IPS-NIHi7 (cell line): ENCODE measurements at regions not wholly inside any gene's neighbourhood (a gene's known extent, or its start where the extent isn't known, plus 50 kb on each side); places are given as distances from the start of the nearest gene placed in this dataset.
A peak's percentile ranks its signal among the peaks of the same experiment; 100 is the strongest.
"Not testable (repeated sequence)": the region's sequence is repeated elsewhere in the genome, so short reads cannot be mapped to it uniquely, and the experiment has no call there.

Experiments
- DNase-seq: peaks from one replicate; pipeline ENCODE4 v3.0.0; 2012; ENCODE audit warnings: mixed read lengths; ENCODE audit errors: extremely low spot score

DNA sequence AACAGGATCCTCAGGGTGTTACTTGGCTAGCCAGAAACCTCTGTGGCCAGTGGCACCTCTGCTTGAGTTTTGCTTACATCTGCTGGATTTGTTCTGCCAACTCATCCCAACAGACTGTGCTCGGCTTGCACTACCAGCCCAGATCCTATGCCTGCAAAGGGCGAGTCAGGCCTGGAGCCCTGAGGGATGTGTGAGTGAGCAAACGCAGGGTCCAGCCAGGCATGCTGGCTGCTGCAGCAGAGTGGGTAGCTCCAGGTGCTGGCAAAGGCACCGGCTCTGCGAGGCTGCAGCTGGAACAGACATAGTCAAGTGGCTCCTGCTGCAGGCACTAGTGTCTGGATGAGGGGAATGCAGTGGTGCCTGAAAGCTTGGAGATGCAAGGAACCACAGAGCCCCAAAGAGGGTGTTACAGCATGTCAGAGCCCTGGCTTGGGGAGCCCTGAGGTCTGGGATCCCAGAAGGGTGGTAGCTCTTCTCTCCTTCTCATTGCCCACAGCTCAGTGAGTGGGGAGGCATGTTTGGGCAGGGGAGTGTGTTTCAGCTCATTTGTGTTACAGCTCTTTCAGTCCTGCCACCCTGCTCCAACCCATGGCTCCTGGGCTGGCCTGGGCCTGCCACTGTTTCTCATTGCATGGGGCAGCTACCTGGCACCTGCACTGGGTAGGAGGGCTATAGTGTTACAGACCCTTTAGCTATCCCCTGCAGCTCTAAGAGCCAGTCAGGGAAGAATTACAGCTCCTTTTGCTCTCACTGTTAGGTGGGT, 332.6 kb downstream of the TAF11L14 start:
- no peak for DNase-seq

DNA sequence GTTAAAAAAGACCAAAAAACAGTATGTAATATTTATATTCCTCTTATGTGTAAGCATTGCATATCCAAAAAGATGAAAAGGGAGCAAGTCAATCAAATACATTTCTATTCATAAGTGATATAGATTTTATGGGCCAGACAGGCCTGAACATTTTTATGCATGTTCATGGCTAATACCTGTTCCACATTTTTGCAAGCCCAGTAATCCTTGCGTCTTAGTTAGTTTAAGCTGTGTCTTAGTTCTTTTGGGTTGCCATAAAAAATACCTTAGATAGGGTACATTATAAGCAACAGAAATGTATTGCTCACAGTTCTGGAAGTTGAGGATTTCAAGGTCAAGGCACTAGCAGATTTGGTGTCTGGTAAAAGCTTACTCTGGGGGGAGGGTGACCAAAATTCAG, 342.1 kb downstream of the TAF11L14 start:
- DNase-seq = no peak

DNA sequence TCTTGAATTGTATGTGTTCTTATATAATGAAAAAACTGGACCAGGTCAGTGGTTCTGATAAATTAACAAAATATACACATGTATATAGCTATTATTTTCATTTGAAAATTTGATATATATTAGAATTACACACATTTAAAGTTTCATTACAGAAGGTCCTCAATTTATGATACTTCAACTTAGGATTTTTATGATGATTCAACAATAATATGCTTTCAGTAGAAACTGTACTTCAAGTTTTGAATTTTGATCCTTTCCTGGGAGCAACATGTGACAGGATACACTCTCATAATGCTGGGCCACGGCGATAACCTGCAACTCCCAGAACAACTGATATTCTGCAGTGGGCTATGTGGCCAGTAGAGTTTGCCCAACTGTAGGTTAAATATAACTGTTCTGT, 344.7 kb downstream of the TAF11L14 start:
- DNase-seq = no peak

DNA sequence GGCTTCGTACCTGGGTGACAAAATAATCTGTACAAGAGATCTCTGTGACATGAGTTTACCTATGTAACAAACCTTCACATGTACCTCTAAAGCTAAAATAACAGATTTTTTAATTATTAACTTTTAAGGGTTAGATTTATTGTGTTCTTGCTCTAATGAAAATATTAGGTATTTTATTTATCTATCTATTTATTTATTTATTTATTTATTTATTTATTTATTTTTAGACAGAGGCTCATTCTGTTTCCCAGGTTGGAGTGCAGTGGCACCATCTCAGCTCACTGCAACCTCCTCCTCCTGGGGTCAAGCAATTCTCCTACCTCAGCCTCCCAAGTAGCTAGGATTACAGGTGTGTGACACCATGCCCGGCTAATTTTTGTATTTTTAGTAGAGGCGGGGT, 348.4 kb downstream of the TAF11L14 start:
- DNase-seq = not testable (repeated sequence)

DNA sequence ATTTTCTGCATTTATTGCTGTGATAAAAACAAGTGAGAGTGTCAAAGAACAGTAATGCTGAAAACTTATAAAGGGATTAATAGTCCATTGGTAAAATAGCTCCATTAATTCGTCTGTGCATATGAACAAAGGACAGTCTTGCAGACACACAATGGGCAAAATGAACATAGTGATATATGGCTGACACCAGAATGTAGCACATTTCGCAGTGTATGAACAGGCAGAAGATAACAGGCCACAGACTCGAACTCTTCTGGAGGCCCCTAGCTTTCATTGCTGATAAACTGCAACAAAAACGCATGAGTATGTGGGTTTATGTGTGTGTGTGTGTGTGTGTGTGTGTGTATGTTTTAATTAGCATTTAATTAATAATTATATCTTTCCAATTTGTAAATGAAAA, 354.8 kb downstream of the TAF11L14 start:
- DNase-seq = no peak

DNA sequence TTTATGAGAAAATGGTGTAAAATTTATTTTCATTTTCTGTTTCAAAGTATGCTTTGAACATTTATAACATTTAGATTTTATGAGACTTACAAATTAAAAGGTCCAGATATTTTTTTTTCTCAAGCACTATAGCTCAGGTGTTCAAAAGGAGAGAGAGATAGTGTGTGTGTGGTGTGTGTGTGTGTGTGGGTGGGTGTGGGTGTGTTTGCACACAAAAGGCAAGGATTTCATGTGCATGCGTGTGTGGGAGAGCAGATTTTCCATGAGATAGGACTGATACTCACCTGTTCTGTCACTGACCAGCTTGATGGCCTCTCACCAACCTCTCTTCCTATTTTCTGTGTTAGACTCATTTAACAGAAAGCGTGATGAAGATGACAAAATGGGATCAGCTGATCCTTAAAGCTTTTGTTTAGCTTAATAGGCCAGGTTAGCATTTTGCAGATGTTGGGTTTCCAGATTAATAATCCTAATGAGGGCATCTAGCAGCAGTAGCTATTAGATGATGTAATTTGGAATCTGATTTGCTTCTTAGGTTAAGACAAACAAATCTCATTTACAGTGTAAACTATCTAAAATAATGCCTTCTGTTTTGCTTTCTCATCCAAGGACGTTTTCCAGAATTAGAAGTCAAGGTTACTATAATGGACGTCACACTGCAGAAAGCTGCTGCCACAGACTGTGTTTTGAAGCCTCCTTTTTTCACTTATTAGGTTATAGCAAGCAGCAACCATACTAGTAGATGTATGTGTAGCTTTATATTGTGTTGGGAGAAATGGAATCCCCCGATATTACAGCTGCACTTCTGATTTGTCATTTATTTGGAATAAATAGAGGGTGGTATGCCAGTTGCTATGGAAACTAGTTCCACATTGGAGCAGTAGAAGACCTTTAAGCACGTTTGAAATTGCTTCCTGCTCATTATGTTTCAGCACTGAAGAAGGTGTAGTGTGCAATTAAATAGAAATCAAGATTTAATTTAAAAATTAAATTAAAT, 355.6 kb downstream of the TAF11L14 start:
- DNase-seq = no peak

DNA sequence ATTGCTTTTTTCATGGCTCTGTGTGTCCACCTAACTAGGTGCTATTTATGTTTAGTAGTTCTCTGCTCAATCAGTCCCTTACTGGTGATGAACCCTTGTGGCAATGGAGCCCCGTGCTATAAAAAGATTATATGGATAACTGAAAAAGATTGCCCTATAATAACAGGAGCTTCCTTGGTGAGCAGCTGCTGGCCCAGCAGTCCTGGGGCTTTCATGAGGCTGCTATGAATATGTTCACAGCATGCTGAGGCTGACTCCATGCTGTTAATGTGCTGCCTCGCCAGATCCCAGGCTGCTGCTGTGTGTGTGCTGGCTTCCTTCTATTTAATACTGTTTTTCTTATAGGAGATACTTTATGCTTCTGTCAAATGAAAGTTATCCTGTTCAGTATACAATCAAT, 357.5 kb downstream of the TAF11L14 start:
- DNase-seq = no peak

DNA sequence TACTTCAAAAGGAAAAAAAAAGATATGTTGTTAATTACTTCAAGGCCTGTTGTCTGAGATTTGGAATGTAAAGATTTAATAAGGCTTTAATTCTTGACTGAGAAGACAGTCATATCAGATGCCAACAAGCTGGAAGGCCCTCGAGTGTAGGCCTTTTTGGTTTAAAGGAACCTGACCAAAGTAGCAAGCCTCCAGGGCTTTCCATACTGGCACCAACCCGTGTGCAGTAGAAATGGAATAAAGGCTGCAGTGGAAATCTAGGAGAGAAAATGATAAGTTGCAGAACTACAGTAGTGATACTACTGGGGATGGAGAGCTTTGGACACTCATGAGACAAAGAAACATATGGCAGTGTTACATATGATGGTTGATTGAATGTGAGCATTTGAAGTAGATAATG, 358.0 kb downstream of the TAF11L14 start:
- no peak for DNase-seq

DNA sequence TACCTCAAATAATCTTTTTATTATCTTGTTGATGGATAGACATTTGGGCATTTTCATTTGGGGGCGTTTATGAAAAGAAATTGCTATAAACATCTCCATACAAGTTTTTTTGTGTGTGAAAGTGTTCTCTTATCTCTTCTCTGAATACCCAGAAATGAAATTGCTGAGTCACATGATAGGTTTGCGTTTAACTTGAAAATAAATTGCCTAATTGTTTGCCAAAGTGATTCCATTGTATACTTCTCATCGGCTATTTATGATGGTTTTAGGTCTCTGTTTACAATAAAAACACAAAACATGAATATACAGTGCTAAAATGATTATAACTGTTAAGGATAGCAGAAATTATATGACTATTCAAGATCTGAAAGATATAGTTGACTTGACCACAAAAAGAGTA, 361.7 kb downstream of the TAF11L14 start:
- DNase-seq = no peak

DNA sequence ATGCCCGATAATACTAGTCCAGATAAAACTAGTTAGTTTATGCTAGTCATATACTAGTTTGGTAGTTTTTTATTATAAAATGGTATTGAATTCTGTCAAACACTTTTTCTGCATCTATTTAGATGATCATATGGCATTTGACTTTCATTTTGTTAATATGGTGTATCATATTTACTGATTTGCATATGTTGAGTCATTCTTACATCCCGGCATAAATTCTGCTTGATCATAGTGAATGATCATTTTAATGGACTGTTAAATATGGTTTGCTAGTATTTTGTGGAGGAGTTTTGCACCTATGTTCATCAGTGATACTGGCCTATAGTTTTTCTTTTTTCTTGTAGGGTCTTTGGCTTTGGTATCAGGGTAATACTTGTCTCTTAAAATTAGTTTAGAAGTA, 365.6 kb downstream of the TAF11L14 start:
- DNase-seq = no peak

DNA sequence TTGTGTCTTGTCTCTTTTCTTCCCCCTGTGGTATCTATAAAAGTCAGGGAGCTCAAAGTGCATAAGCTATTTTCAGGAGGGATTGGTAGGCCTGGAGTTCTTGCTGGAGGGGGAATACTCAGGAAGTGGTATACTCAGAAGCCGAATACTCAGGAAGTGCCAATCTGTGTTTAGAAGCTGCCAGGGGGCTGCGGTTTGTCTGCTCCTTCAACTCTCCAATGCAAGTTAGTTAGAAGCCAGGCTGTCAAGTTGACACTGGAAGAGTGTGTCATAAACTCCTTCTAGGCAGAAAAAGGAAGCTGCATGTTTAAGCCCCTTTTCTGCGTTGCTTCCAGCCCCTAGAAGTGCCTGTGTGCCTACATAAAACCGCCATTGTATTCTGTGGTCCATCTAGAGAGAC, 366.5 kb downstream of the TAF11L14 start:
- DNase-seq = no peak

DNA sequence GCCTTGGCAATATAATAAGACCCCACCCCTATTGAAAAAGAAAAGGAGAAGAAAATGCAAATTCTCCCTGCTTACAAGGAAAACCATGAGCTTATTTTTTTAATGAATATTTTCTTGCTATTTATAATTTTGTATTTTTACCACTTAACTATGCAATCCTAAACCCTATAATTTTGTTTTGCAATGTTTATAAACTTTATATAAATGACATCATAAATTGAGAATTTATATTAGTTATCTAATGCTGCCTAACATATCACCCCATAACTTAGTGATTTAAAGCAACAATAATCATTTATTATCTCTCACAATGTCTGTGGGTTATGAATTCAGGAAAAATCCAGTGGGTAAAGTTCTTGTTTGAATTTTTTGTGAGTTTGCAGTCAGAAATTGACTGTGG, 369.1 kb downstream of the TAF11L14 start:
- no peak for DNase-seq

DNA sequence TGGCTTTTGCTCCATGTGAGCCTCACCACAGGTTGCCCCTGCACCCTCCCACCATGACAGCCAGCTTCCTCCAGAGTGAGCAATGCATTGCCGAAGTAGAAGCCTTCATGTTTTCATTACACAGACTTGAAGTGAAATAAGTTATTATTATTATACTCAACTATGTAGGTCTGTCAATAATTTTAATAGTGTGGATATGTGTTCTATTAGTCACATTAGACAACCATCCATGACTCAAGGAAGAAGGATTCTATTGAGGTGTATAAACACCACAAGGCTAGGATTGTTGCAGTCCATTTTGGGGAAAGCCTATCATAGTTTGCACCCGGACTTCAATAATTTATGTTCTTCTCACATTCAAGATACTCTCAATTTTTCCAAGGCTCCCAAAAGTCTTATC, 369.5 kb downstream of the TAF11L14 start:
- DNase-seq = no peak

DNA sequence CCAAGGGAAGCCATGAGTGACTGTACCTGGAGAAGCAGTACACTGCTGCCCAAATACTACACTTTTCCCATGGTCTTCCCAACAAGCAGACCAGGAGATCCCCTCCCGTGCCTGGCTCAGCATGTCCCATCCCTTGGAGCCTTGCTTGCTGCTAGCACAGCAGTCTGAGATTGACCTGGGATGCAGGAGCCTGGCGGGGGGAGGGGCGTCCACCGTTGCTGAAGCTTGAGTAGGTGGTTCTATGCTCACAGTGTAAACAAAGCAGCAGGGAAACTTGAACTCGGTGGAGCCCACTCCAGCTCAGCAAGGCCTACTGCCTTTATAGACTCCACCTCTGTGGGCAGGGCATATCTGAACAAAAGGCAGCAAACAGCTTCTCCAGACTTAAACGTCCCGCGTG, 372.0 kb downstream of the TAF11L14 start:
- not testable (repeated sequence) for DNase-seq

DNA sequence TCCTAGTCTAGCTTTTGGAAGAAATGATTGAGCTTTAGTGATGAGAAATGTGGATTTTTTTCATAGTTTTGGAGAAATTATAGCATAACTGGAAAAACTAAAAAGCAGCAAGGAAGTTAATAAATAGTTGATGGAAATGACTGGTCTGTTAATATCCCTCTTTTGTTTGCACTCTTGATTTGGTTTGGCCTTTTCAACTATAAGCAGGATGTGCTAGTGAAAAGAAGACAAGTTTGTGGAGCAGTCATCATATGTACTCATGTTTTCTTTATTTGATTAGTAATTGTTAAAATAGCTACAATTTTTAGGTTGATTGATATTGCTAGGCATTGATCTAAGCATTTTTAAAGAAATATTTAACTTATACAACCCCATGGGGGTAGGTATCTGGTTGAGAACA, 374.7 kb downstream of the TAF11L14 start:
- no peak for DNase-seq

DNA sequence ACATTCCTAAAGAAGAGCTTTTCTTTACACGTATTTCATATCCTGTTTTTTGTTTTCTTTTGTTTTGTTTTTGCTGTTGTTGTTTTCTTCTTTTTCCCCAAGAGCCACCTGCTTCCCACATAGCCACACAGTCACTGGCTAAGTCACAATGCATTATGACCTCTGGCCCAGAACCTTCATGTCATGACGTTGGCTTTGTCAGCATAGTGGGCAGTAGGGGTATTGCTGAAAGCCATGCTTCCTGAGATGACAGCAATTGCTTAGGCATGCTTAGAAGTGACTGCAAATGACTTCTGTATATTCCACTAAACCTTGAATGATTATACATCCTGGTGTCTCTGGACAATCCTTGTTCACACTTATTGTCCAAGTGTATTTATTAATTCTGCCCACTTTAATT, 375.8 kb downstream of the TAF11L14 start:
- peak; percentile 12 for DNase-seq

DNA sequence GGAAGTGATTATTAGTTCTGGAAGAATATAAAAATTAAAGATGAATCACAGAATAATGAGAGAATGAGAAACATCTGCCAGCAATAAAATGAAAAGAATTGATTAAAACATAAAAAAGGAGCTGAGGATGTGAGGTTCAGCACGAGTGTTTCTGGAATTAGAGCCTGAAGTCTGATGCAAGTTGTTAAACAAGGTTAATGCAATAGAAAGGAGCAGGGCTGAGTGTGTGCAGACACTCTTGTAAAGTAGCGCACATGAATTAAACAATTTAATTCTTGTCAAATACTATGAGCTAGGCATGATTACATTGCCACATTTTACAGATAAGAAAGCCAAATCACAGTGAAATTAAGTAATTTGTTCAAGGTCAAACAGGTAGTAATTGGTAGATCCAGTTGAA, 384.2 kb downstream of the TAF11L14 start:
- no peak for DNase-seq

DNA sequence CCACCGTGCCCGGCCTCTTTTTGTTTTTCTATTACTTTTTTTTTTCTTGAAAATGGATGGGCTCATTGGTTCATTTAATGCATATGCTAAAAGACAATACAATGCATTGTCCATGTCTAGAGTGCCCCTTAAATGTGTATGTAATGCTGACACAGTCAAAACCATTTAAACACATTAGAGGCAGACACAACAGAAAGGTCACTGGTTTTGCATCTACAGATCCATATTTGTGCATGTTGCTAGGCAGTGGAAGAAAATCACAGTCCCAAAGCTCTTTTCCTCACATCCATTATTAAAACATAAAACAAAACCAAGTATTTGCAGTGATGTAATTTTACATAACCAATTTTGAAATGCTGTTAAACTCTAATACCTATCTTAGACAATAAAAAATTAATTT, 389.0 kb downstream of the TAF11L14 start:
- DNase-seq = no peak

DNA sequence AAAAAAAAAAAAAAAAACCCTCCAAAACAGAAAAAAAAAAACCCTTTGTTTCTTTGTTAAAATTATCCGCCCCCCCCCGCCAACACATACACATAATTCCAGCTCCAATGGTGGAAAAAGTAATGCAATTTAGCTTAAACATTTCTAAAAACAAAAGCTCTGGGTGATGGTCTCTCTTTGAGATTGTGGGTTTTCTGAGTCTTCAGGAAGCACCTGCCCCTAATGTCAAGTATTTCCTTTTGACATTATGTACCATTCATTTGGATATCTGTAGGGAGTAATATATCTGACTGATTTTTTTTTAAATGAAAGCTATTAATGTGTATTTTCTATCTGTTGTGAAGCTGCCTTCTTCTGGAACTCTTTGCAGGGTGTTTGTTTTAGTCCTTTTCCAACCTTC, 389.7 kb downstream of the TAF11L14 start:
- no peak for DNase-seq

DNA sequence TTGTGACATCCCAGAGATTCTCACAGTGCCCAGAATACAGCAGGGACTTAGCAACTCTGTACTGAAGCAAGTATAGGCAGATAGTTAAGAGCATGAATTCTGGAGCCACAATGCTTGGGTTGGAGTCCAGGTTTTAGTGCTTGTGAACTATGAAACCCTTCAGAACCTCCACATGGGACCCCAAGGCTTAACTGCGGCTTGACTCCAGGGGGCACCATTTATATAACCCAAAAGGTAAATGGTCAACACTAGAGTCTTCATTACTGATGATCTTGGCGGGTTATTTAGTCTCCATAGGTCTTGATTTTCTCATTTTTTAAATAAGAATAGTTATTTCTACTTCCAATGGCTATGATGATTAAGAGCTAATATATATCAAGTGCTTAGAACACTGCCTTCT, 390.3 kb downstream of the TAF11L14 start:
- no peak for DNase-seq

DNA sequence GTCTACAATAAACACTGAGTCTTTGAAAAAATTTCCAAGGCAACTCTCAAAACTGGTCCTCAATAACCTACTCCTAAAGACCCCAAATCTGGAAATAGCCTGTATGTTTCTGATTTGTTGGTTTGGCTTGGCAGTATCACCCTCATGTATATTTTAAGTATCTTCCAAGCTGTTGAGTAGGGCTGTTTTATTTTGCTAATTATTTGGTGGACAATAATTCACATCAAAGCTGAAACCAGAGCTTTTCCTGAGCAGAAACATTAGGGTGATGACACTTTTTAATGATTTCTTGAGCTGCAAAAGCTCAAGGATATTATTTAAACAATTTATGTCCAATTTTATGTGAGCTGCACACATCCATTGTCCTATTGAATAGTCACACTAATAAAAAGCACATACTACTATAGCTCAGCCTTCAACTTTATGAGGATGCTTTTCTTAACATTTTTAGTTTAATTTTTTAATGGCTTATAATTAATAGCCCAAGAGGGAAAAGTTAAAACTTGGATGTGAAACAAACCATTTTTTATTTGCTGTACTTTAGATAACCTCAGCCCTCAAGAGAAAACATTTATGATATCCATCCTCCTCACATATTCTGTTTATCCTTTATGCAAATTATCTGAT, 393.1 kb downstream of the TAF11L14 start:
- no peak for DNase-seq

DNA sequence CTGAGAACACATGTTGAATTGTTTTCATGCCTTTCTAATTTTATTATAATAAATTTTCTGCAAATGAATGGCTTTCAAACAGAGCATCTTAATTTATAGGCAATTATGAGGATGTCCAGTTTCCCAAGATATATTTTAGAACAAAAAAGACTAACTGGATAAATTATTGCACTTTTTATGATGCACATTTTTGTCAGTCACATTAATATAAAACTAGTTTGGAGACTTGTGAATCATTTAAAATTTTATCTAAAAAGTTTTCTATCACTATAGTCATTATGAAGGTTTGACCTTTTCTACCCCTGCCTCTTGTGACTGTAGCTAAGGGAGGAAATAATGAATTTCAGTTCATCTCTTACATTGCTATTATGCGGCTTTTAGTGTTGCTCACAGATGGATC, 393.8 kb downstream of the TAF11L14 start:
- DNase-seq = no peak

DNA sequence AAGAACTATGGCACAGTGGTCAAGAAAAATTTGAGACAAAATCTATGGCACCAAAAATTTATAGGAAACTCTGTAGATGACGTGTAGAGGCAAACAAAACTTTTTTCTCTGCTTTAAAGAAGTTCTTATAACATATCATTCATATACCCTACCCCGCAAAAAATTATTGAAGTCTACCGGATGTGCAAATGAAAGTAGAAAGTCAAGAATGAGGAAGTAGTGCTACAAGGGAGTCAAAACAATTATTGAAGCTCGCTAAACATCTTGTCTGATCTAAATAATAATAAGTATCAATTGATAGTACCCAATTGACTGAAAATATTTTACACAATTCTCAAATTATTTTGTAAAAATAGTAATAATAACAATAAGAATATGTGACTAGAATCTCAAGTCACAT, 398.5 kb downstream of the TAF11L14 start:
- DNase-seq = no peak
